Activated naive CD4-positive, alpha-beta T cell treated with anti-CD3 and anti-CD28 coated beads, Interleukin-2, amount 10 ng/mL, durations not matched to agents 7 days and 5 days (primary cell): ENCODE measurements at regions not wholly inside any gene's neighbourhood (a gene's known extent, or its start where the extent isn't known, plus 50 kb on each side); places are given as distances from the start of the nearest gene placed in this dataset.
"Not testable (repeated sequence)": the region's sequence is repeated elsewhere in the genome, so short reads cannot be mapped to it uniquely, and the experiment has no call there.

Source experiments
- CTCF ChIA-PET: fragments of 350-600 bp; sonication (Branson Sonifier 250); formaldehyde crosslinking; loops from one replicate; lab custom pipeline; 2021; ENCODE audit warnings: antibody characterized with exemption; lab: Charles Lee
- DNase-seq: peaks from one replicate; pipeline ENCODE4 v3.0.0-alpha.2; 2020
- H3K27ac Mint-ChIP-seq: one replicate; pipeline ENCODE4 v1.8.0; 2021; ENCODE audit warnings: mild to moderate bottlenecking, moderate library complexity, mixed read lengths
- H3K27me3 Mint-ChIP-seq: one replicate; pipeline ENCODE4 v1.8.0; 2021; ENCODE audit warnings: mild to moderate bottlenecking, mixed read lengths
- H3K36me3 Mint-ChIP-seq: one replicate; pipeline ENCODE4 v1.8.0; 2021; ENCODE audit warnings: mixed read lengths
- H3K4me1 Mint-ChIP-seq: one replicate; pipeline ENCODE4 v1.8.0; 2021; ENCODE audit warnings: mixed read lengths
- H3K4me3 Mint-ChIP-seq: one replicate; pipeline ENCODE4 v1.8.0; 2021; ENCODE audit warnings: mild to moderate bottlenecking, moderate library complexity, mixed read lengths
- H3K9me3 Mint-ChIP-seq: one replicate; pipeline ENCODE4 v1.8.0; 2021; ENCODE audit warnings: mixed read lengths

DNA sequence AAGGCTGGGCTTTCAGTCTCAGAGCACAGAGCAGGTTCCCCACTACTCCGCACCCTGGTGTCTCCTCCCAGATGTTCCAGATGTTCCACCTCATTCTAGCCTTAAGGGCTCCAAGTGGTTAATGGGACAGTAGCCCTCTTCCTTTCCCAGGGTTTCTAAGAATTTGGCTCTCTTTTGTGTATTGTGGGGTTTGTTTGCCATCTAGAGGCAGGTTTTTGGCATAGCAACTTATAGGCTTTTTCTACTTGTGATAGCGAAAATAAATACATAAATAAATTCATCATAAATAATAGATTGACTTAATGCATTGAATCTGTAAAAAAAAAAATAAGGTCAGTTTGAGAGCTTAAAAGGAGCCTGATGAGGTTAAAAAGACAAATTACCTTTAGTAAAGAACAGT, 86.1 kb upstream of the XKR3 start:
- not testable (repeated sequence) for H3K27ac Mint-ChIP-seq, H3K4me3 Mint-ChIP-seq

DNA sequence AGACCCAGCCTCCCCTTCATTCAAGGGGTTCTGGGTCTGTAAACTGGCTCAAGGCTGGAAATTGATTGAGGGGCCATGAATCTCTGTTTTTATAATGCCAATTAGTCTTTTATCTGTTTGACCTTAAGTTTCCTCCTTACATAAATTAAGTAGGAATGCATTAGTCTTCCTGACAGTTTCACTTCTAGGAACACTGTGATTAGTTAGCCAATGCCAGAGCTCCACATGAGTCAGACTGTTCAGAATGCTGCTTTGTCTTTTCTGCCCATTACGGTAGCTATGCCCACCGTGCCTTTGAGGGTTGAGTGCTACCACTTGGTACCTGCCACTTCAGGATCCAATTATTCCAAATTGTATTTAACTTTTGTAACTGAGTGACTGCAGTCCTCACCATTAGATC, 76.8 kb upstream of the XKR3 start:
- not testable (repeated sequence) for H3K36me3 Mint-ChIP-seq

More for the DNA sequence above, 86.1 kb upstream of the XKR3 start:
- H3K36me3 Mint-ChIP-seq, H3K9me3 Mint-ChIP-seq, CTCF ChIA-PET, DNase-seq, H3K4me1 Mint-ChIP-seq: not testable (repeated sequence)
- peaks cover 25% of the 10 kb centered on the region for H3K27me3 Mint-ChIP-seq

DNA sequence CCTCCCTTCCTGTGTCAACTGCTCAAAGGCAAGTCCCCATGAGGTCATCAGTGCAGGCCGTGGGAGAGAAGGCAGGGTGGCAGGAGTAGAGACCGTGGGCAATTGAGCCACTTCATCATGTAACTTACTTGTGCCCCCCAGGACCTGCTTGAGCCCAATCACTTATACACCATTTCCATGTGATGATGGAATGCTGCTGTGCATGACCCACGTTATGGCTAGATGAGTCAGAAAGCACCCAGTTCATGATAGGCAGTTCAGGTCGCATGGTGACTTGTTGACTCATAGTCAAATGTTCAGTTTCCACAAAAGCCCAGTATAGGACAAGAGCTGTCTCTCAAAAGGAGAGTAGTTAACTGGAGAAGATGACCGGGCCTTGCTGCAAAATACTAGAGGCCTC, 76.4 kb upstream of the XKR3 start:
- H3K27ac Mint-ChIP-seq, CTCF ChIA-PET, H3K36me3 Mint-ChIP-seq, H3K9me3 Mint-ChIP-seq, H3K27me3 Mint-ChIP-seq, DNase-seq, H3K4me3 Mint-ChIP-seq, H3K4me1 Mint-ChIP-seq: not testable (repeated sequence)

More for the DNA sequence above, 76.8 kb upstream of the XKR3 start:
- H3K27ac Mint-ChIP-seq, H3K4me3 Mint-ChIP-seq, H3K9me3 Mint-ChIP-seq, H3K4me1 Mint-ChIP-seq, DNase-seq, CTCF ChIA-PET, H3K27me3 Mint-ChIP-seq: not testable (repeated sequence)

DNA sequence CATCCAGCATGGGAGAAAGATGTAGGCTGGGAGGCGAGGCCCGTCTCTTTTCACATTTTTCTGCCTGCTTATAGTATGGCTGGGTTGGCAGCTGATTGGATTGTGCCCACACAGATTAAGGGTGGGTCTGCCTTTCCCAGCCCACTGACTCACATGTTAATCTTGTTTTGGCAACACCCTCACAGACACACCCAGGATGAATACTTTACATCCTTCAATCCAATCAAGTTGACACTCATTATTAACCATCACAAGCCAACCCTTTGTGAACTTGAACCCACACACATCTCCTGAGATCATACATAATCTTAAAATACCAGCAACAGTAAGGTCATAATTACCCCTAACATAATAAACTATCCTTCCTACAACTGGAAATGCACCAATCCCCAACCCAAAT, 74.1 kb upstream of the XKR3 start:
- H3K9me3 Mint-ChIP-seq, H3K27me3 Mint-ChIP-seq, H3K4me1 Mint-ChIP-seq, H3K27ac Mint-ChIP-seq, H3K4me3 Mint-ChIP-seq, DNase-seq, H3K36me3 Mint-ChIP-seq, CTCF ChIA-PET: not testable (repeated sequence)

DNA sequence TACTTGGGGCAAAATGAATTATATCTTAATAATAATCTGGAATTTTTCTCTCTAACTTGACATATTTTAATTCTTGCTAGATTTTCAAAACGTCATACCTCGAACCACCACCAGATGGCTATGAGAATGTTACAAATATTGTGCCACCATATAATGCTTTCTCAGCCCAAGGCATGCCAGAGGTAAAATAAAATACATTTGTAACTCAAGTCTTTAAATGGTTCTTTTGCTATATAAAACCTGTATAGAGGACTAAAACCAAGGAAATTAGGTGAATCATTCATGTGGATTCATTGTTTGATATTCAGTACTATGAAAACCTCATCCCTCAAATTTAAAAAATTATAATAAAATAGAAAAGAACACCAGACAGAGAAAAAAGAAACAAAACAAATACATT, 72.2 kb upstream of the XKR3 start:
- H3K36me3 Mint-ChIP-seq, CTCF ChIA-PET: not testable (repeated sequence)

DNA sequence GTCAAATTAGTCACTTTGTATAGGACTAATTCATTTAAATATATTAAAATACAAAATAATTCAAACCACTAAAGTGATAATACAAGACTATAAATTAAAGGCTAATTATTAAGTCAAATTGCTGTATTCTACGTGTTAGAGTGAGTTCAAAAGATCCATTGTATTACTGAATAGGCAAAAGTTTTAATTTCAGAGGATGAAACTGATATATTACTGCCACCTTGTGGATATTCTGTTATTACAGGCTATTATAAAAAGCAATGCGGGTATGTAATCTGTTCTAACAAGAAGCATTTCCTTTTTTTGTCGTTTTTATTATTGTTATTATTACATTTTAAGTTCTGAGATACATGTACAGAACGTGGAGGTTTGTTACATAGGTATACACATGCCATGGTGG, 66.7 kb upstream of the XKR3 start:
- not testable (repeated sequence) for H3K27me3 Mint-ChIP-seq, H3K4me3 Mint-ChIP-seq, H3K36me3 Mint-ChIP-seq, DNase-seq, H3K27ac Mint-ChIP-seq, H3K4me1 Mint-ChIP-seq, H3K9me3 Mint-ChIP-seq
- CTCF ChIA-PET: interaction anchor here (1.1 kb wide), 1 partner anchor 117 kb away, joined by 4 read pairs; no protein-coding TSS in a partner anchor

More for the DNA sequence above, 72.2 kb upstream of the XKR3 start:
- H3K27ac Mint-ChIP-seq, H3K4me3 Mint-ChIP-seq, H3K4me1 Mint-ChIP-seq, H3K9me3 Mint-ChIP-seq, DNase-seq, H3K27me3 Mint-ChIP-seq: not testable (repeated sequence)

DNA sequence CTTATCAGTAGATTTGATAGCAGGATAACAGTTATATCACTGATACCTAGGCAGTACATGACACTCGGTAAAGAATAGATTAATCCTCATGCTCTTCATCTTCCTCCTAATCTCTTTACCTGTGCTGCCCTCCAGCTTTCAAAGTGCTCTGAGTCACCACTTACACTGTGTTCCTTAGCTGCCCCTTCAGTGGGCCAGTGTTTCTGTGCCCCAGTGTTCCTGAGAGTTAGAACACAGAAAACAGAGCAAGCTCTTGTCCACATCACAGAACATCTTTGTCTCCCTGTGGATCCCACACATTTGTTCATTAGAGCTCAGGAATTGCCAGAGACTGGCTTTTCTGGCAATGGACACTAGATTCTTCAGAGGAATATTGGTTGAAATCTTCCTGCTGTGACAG, 51.1 kb upstream of the XKR3 start:
- H3K27me3 Mint-ChIP-seq, H3K9me3 Mint-ChIP-seq, H3K27ac Mint-ChIP-seq: not testable (repeated sequence)

More for the DNA sequence above, 51.1 kb upstream of the XKR3 start:
- H3K4me3 Mint-ChIP-seq, H3K36me3 Mint-ChIP-seq, DNase-seq, CTCF ChIA-PET: not testable (repeated sequence)
- peaks cover 13% of the 10 kb centered on the region for H3K4me1 Mint-ChIP-seq
